ENCODE measurements at regions not wholly inside any gene's neighbourhood (a gene's known extent, or its start where the extent isn't known, plus 50 kb on each side); places are given as distances from the start of the nearest gene placed in this dataset.

DNA sequence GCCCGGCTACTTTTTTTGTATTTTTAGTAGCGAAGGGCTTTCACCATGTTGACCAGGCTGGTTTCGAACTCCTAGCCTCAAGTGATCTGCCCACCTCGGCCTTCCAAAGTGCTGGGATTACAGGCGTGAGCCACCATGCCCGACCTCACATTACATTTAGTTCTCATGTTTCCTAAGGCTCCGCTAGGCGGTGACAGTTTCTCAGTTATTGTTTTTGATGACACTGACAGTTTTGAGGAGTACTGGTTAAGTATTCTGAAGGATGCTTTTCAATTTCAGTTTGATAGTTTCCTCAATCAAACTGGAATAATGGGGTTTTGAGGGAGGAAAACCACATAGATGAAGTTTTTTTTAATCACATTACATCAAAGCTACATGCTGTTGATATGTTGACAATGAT lies 1028.5 kb downstream of the CDH8 start:
- Mint-ChIP-seq H3K9me3 (no peaks in the 10 kb centered on the region), H3K27ac (no peak overlapping the region), H3K36me3 (ENCODE audit: low read depth) (no peaks in the 10 kb centered on the region), H3K27me3 (ENCODE audit: insufficient read depth, low read depth, poor library complexity) (no peaks in the 10 kb centered on the region), H3K4me1 (no peaks in the 10 kb centered on the region), H3K4me3 (no peak overlapping the region)
- Histone ChIP-seq H3K27me3 (ENCODE audit: insufficient read depth) (no peaks in the 10 kb centered on the region), H3K4me2 (no peak overlapping the region), H3K9me2 (ENCODE audit: insufficient read depth) (no peaks in the 10 kb centered on the region), H3K27ac (ENCODE audit: low read depth) (no peak overlapping the region), H2AFZ (no peak overlapping the region), H3K4me1 (ENCODE audit: insufficient read depth) (no peaks in the 10 kb centered on the region), H4K20me1 (replicated peaks; ENCODE audit: insufficient read depth) (no peaks in the 10 kb centered on the region), H3F3A (replicated peaks; ENCODE audit: low read depth) (no peaks in the 10 kb centered on the region), H3K4me3 (no peak overlapping the region), H3K36me3 (ENCODE audit: insufficient read depth) (no peaks in the 10 kb centered on the region), H3K79me2 (replicated peaks; ENCODE audit: insufficient read depth) (no peaks in the 10 kb centered on the region)
- TF ChIP-seq EZH2 (IDR thresholded peaks at IDR 0.05; ENCODE audit: low read depth, unreplicated experiment): no peak
- TF ChIP-seq, protein P1, sequence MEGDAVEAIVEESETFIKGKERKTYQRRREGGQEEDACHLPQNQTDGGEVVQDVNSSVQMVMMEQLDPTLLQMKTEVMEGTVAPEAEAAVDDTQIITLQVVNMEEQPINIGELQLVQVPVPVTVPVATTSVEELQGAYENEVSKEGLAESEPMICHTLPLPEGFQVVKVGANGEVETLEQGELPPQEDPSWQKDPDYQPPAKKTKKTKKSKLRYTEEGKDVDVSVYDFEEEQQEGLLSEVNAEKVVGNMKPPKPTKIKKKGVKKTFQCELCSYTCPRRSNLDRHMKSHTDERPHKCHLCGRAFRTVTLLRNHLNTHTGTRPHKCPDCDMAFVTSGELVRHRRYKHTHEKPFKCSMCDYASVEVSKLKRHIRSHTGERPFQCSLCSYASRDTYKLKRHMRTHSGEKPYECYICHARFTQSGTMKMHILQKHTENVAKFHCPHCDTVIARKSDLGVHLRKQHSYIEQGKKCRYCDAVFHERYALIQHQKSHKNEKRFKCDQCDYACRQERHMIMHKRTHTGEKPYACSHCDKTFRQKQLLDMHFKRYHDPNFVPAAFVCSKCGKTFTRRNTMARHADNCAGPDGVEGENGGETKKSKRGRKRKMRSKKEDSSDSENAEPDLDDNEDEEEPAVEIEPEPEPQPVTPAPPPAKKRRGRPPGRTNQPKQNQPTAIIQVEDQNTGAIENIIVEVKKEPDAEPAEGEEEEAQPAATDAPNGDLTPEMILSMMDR (conservative IDR thresholded peaks at IDR 0.05; ENCODE audit: low read depth in 2 of 2): 0 out of 4 replicates have a peak, but pooled peaks of 1 of the 2 experiments have one; percentile 8
- ATAC-seq (no peak), DNase-seq (ENCODE audit: low spot score) (no peak)

DNA sequence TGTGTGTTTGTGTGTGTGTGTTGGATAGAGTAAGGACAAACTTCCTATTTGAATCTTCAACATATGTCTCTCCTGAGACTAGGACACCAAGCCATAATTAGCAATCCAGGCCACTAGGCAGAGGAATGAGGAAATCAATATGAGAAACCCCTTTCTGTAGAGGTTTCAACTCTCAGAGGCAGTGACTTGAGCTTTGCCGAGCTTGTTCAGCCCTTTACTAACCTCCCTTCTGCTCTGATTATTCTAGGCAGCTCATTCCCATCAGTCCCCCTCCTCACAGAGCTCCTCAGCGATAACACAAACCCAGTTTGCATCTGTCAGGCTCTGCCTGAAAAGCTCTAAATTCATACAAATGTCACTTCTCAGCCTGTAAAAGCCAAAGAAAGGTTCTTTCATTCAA lies 1030.3 kb downstream of the CDH8 start:
- no peaks in the 10 kb centered on the region for H4K20me1 ChIP-seq (replicated peaks; ENCODE audit: insufficient read depth)
- H3K36me3 ChIP-seq (ENCODE audit: insufficient read depth): no peaks in the 10 kb centered on the region
- no peak overlapping the region for H2AFZ ChIP-seq
- Mint-ChIP-seq H3K27me3 (ENCODE audit: insufficient read depth, low read depth, poor library complexity) (no peaks in the 10 kb centered on the region), H3K36me3 (ENCODE audit: low read depth) (no peaks in the 10 kb centered on the region), H3K4me1 (no peaks in the 10 kb centered on the region), H3K9me3 (no peaks in the 10 kb centered on the region), H3K27ac (no peak overlapping the region), H3K4me3 (no peak overlapping the region)
- no peaks in the 10 kb centered on the region for H3F3A ChIP-seq (replicated peaks; ENCODE audit: low read depth)
- ATAC-seq (no peak), DNase-seq (ENCODE audit: low spot score) (no peak)
- H3K4me3 ChIP-seq: no peak overlapping the region
- no peaks in the 10 kb centered on the region for H3K27me3 ChIP-seq (ENCODE audit: insufficient read depth)
- H3K79me2 ChIP-seq (replicated peaks; ENCODE audit: insufficient read depth): no peaks in the 10 kb centered on the region
- H3K27ac ChIP-seq (ENCODE audit: low read depth): no peak overlapping the region
- H3K9me2 ChIP-seq (ENCODE audit: insufficient read depth): no peaks in the 10 kb centered on the region
- no peaks in the 10 kb centered on the region for H3K4me1 ChIP-seq (ENCODE audit: insufficient read depth)
- no peak overlapping the region for H3K4me2 ChIP-seq
- no peak for TF ChIP-seq NANOG (IDR thresholded peaks at IDR 0.05; ENCODE audit: borderline replicate concordance)
- no peak for TF ChIP-seq ZNF331 (CRISPR knock-in tag; IDR thresholded peaks at IDR 0.05; ENCODE audit: low read depth)
- TF ChIP-seq, protein P1 (conservative IDR thresholded peaks at IDR 0.05; ENCODE audit: low read depth in 2 of 2): no peak
- no peak for TF ChIP-seq CREB1 (CRISPR knock-in tag; IDR thresholded peaks at IDR 0.05; ENCODE audit: low read depth)
- TF ChIP-seq, protein P2, sequence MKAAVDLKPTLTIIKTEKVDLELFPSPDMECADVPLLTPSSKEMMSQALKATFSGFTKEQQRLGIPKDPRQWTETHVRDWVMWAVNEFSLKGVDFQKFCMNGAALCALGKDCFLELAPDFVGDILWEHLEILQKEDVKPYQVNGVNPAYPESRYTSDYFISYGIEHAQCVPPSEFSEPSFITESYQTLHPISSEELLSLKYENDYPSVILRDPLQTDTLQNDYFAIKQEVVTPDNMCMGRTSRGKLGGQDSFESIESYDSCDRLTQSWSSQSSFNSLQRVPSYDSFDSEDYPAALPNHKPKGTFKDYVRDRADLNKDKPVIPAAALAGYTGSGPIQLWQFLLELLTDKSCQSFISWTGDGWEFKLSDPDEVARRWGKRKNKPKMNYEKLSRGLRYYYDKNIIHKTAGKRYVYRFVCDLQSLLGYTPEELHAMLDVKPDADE (IDR thresholded peaks at IDR 0.05): no peak
- TF ChIP-seq, protein P3, sequence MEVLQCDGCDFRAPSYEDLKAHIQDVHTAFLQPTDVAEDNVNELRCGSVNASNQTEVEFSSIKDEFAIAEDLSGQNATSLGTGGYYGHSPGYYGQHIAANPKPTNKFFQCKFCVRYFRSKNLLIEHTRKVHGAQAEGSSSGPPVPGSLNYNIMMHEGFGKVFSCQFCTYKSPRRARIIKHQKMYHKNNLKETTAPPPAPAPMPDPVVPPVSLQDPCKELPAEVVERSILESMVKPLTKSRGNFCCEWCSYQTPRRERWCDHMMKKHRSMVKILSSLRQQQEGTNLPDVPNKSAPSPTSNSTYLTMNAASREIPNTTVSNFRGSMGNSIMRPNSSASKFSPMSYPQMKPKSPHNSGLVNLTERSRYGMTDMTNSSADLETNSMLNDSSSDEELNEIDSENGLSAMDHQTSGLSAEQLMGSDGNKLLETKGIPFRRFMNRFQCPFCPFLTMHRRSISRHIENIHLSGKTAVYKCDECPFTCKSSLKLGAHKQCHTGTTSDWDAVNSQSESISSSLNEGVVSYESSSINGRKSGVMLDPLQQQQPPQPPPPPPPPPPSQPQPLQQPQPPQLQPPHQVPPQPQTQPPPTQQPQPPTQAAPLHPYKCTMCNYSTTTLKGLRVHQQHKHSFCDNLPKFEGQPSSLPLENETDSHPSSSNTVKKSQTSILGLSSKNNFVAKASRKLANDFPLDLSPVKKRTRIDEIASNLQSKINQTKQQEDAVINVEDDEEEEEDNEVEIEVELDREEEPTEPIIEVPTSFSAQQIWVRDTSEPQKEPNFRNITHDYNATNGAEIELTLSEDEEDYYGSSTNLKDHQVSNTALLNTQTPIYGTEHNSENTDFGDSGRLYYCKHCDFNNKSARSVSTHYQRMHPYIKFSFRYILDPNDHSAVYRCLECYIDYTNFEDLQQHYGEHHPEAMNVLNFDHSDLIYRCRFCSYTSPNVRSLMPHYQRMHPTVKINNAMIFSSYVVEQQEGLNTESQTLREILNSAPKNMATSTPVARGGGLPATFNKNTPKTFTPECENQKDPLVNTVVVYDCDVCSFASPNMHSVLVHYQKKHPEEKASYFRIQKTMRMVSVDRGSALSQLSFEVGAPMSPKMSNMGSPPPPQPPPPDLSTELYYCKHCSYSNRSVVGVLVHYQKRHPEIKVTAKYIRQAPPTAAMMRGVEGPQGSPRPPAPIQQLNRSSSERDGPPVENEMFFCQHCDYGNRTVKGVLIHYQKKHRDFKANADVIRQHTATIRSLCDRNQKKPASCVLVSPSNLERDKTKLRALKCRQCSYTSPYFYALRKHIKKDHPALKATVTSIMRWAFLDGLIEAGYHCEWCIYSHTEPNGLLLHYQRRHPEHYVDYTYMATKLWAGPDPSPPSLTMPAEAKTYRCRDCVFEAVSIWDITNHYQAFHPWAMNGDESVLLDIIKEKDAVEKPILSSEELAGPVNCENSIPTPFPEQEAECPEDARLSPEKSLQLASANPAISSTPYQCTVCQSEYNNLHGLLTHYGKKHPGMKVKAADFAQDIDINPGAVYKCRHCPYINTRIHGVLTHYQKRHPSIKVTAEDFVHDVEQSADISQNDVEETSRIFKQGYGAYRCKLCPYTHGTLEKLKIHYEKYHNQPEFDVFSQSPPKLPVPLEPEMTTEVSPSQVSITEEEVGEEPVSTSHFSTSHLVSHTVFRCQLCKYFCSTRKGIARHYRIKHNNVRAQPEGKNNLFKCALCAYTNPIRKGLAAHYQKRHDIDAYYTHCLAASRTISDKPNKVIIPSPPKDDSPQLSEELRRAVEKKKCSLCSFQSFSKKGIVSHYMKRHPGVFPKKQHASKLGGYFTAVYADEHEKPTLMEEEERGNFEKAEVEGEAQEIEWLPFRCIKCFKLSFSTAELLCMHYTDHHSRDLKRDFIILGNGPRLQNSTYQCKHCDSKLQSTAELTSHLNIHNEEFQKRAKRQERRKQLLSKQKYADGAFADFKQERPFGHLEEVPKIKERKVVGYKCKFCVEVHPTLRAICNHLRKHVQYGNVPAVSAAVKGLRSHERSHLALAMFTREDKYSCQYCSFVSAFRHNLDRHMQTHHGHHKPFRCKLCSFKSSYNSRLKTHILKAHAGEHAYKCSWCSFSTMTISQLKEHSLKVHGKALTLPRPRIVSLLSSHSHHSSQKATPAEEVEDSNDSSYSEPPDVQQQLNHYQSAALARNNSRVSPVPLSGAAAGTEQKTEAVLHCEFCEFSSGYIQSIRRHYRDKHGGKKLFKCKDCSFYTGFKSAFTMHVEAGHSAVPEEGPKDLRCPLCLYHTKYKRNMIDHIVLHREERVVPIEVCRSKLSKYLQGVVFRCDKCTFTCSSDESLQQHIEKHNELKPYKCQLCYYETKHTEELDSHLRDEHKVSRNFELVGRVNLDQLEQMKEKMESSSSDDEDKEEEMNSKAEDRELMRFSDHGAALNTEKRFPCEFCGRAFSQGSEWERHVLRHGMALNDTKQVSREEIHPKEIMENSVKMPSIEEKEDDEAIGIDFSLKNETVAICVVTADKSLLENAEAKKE (CRISPR knock-in tag; IDR thresholded peaks at IDR 0.05): no peak
- TF ChIP-seq JUNB (IDR thresholded peaks at IDR 0.05; ENCODE audit: unreplicated experiment): no peak
